ENCODE measurements at regions not wholly inside any gene's neighbourhood (a gene's known extent, or its start where the extent isn't known, plus 50 kb on each side); places are given as distances from the start of the nearest gene placed in this dataset.

GRCh38 chr3:104510131-104510849, 856.4 kb upstream of the ALCAM start:
- peak in 2 of 6 donors; percentile 6 to 22 for DNase-seq (ENCODE audit: low read depth in 4 of 6, low spot score in 6 of 6)
- H3K4me1 ChIP-seq (ENCODE audit: control insufficient read depth, insufficient read depth, low read length): no peaks in the 10 kb centered on the region
- no peak overlapping the region for H3K4me3 ChIP-seq (ENCODE audit: low read depth, low read length)
- H3K27ac ChIP-seq (ENCODE audit: low read depth, low read length): no peak overlapping the region
- H3K27me3 ChIP-seq (ENCODE audit: control insufficient read depth, insufficient read depth, low read length): no peaks in the 10 kb centered on the region
- no CpG with 5 or more reads among the region's 3 CpGs for WGBS (ENCODE audit: insufficient coverage)
- H3K9me3 ChIP-seq (ENCODE audit: control insufficient read depth, insufficient read depth, low read length): no peaks in the 10 kb centered on the region
- H3K36me3 ChIP-seq (ENCODE audit: control insufficient read depth, insufficient read depth, low read length): no peaks in the 10 kb centered on the region

GRCh38 chr3:104514371-104514770, 852.3 kb upstream of the ALCAM start:
- H3K36me3 ChIP-seq (ENCODE audit: control insufficient read depth, insufficient read depth, low read length): no peaks in the 10 kb centered on the region
- H3K9me3 ChIP-seq (ENCODE audit: control insufficient read depth, insufficient read depth, low read length): no peaks in the 10 kb centered on the region
- H3K27me3 ChIP-seq (ENCODE audit: control insufficient read depth, insufficient read depth, low read length): no peaks in the 10 kb centered on the region
- no peak for DNase-seq (ENCODE audit: low read depth in 4 of 6, low spot score in 6 of 6)
- no peaks in the 10 kb centered on the region for H3K4me1 ChIP-seq (ENCODE audit: control insufficient read depth, insufficient read depth, low read length)
- no peak overlapping the region for H3K4me3 ChIP-seq (ENCODE audit: low read depth, low read length)
- WGBS (ENCODE audit: insufficient coverage): no CpG with 5 or more reads among the region's 1 CpG
- H3K27ac ChIP-seq (ENCODE audit: low read depth, low read length): no peak overlapping the region

- Histone ChIP-seq H3K4me1 (ENCODE audit: control insufficient read depth, insufficient read depth, low read length) (no peaks in the 10 kb centered on the region), H3K9me3 (ENCODE audit: control insufficient read depth, insufficient read depth, low read length) (no peaks in the 10 kb centered on the region), H3K4me3 (ENCODE audit: low read depth, low read length) (no peak overlapping the region), H3K27me3 (ENCODE audit: control insufficient read depth, insufficient read depth, low read length) (no peaks in the 10 kb centered on the region), H3K27ac (ENCODE audit: low read depth, low read length) (no peak overlapping the region), H3K36me3 (ENCODE audit: control insufficient read depth, insufficient read depth, low read length) (no peaks in the 10 kb centered on the region)
- no peak for DNase-seq (ENCODE audit: low read depth in 4 of 6, low spot score in 6 of 6)
- 100% methylated on average over 1 of the region's 3 CpGs for WGBS (ENCODE audit: insufficient coverage)
Measured at GRCh38 chr3:104514776-104515175, 851.9 kb upstream of the ALCAM start.

GRCh38 chr3:104519068-104519467, 847.6 kb upstream of the ALCAM start:
- no peaks in the 10 kb centered on the region for H3K9me3 ChIP-seq (ENCODE audit: control insufficient read depth, insufficient read depth, low read length)
- H3K27ac ChIP-seq (ENCODE audit: low read depth, low read length): no peak overlapping the region
- H3K4me1 ChIP-seq (ENCODE audit: control insufficient read depth, insufficient read depth, low read length): no peaks in the 10 kb centered on the region
- H3K27me3 ChIP-seq (ENCODE audit: control insufficient read depth, insufficient read depth, low read length): no peaks in the 10 kb centered on the region
- no peak overlapping the region for H3K4me3 ChIP-seq (ENCODE audit: low read depth, low read length)
- DNase-seq (ENCODE audit: low read depth in 4 of 6, low spot score in 6 of 6): no peak
- no CpG with 5 or more reads among the region's 4 CpGs for WGBS (ENCODE audit: insufficient coverage)
- no peaks in the 10 kb centered on the region for H3K36me3 ChIP-seq (ENCODE audit: control insufficient read depth, insufficient read depth, low read length)

- no peaks in the 10 kb centered on the region for H3K4me1 ChIP-seq (ENCODE audit: control insufficient read depth, insufficient read depth, low read length)
- no CpG with 5 or more reads among the region's 4 CpGs for WGBS (ENCODE audit: insufficient coverage)
- H3K27me3 ChIP-seq (ENCODE audit: control insufficient read depth, insufficient read depth, low read length): no peaks in the 10 kb centered on the region
- no peaks in the 10 kb centered on the region for H3K36me3 ChIP-seq (ENCODE audit: control insufficient read depth, insufficient read depth, low read length)
- no peak overlapping the region for H3K4me3 ChIP-seq (ENCODE audit: low read depth, low read length)
- H3K9me3 ChIP-seq (ENCODE audit: control insufficient read depth, insufficient read depth, low read length): no peaks in the 10 kb centered on the region
- no peak overlapping the region for H3K27ac ChIP-seq (ENCODE audit: low read depth, low read length)
- DNase-seq (ENCODE audit: low read depth in 4 of 6, low spot score in 6 of 6): no peak
Measured at GRCh38 chr3:104519468-104520227, 847.1 kb upstream of the ALCAM start.

GRCh38 chr3:104520228-104520655, 846.5 kb upstream of the ALCAM start:
- no peak for DNase-seq (ENCODE audit: low read depth in 4 of 6, low spot score in 6 of 6)
- Histone ChIP-seq H3K27me3 (ENCODE audit: control insufficient read depth, insufficient read depth, low read length) (no peaks in the 10 kb centered on the region), H3K9me3 (ENCODE audit: control insufficient read depth, insufficient read depth, low read length) (no peaks in the 10 kb centered on the region), H3K4me3 (ENCODE audit: low read depth, low read length) (no peak overlapping the region), H3K36me3 (ENCODE audit: control insufficient read depth, insufficient read depth, low read length) (no peaks in the 10 kb centered on the region), H3K4me1 (ENCODE audit: control insufficient read depth, insufficient read depth, low read length) (no peaks in the 10 kb centered on the region), H3K27ac (ENCODE audit: low read depth, low read length) (no peak overlapping the region)
- 75% methylated on average over 2 of the region's 3 CpGs for WGBS (ENCODE audit: insufficient coverage)

- Histone ChIP-seq H3K27ac (ENCODE audit: low read depth, low read length) (no peak overlapping the region), H3K27me3 (ENCODE audit: control insufficient read depth, insufficient read depth, low read length) (no peaks in the 10 kb centered on the region), H3K9me3 (ENCODE audit: control insufficient read depth, insufficient read depth, low read length) (no peaks in the 10 kb centered on the region), H3K36me3 (ENCODE audit: control insufficient read depth, insufficient read depth, low read length) (no peaks in the 10 kb centered on the region), H3K4me1 (ENCODE audit: control insufficient read depth, insufficient read depth, low read length) (no peaks in the 10 kb centered on the region), H3K4me3 (ENCODE audit: low read depth, low read length) (no peak overlapping the region)
- WGBS (ENCODE audit: insufficient coverage): 67% methylated on average over 3 of the region's 7 CpGs
- DNase-seq (ENCODE audit: low read depth in 4 of 6, low spot score in 6 of 6): no peak
Measured at GRCh38 chr3:104521606-104522336, 844.9 kb upstream of the ALCAM start.

GRCh38 chr3:104523136-104523535, 843.6 kb upstream of the ALCAM start:
- H3K4me3 ChIP-seq (ENCODE audit: low read depth, low read length): no peak overlapping the region
- no peaks in the 10 kb centered on the region for H3K4me1 ChIP-seq (ENCODE audit: control insufficient read depth, insufficient read depth, low read length)

GRCh38 chr3:104526901-104527401, 839.8 kb upstream of the ALCAM start:
- Histone ChIP-seq H3K4me1 (ENCODE audit: control insufficient read depth, insufficient read depth, low read length) (no peaks in the 10 kb centered on the region), H3K9me3 (ENCODE audit: control insufficient read depth, insufficient read depth, low read length) (no peaks in the 10 kb centered on the region)

More at GRCh38 chr3:104523136-104523535, 843.6 kb upstream of the ALCAM start:
- DNase-seq (ENCODE audit: low read depth in 4 of 6, low spot score in 6 of 6): no peak
- Histone ChIP-seq H3K27me3 (ENCODE audit: control insufficient read depth, insufficient read depth, low read length) (no peaks in the 10 kb centered on the region), H3K36me3 (ENCODE audit: control insufficient read depth, insufficient read depth, low read length) (no peaks in the 10 kb centered on the region), H3K27ac (ENCODE audit: low read depth, low read length) (no peak overlapping the region), H3K9me3 (ENCODE audit: control insufficient read depth, insufficient read depth, low read length) (no peaks in the 10 kb centered on the region)
- WGBS (ENCODE audit: insufficient coverage): 75% methylated on average over 1 of the region's 6 CpGs

More at GRCh38 chr3:104526901-104527401, 839.8 kb upstream of the ALCAM start:
- H3K4me3 ChIP-seq (ENCODE audit: low read depth, low read length): no peak overlapping the region
- no peaks in the 10 kb centered on the region for H3K36me3 ChIP-seq (ENCODE audit: control insufficient read depth, insufficient read depth, low read length)
- no CpG with 5 or more reads among the region's 3 CpGs for WGBS (ENCODE audit: insufficient coverage)
- no peak for DNase-seq (ENCODE audit: low read depth in 4 of 6, low spot score in 6 of 6)
- no peaks in the 10 kb centered on the region for H3K27me3 ChIP-seq (ENCODE audit: control insufficient read depth, insufficient read depth, low read length)
- no peak overlapping the region for H3K27ac ChIP-seq (ENCODE audit: low read depth, low read length)
